ENCODE measurements at regions not wholly inside any gene's neighbourhood (a gene's known extent, or its start where the extent isn't known, plus 50 kb on each side); places are given as distances from the start of the nearest gene placed in this dataset.
"Not testable (repeated sequence)": the region's sequence is repeated elsewhere in the genome, so short reads cannot be mapped to it uniquely, and the experiment has no call there.

GRCh38 chr4:58357947-58358346 is 1247.8 kb upstream of the IGFBP7 start:
- DNase-seq: no peak

- DNase-seq: no peak
Observed at GRCh38 chr4:58325070-58325469, 1214.9 kb upstream of the IGFBP7 start.

- DNase-seq: no peak
Observed at GRCh38 chr4:58313444-58313843, 1203.3 kb upstream of the IGFBP7 start.

GRCh38 chr4:58303456-58303855 is 1193.3 kb upstream of the IGFBP7 start:
- no peak for DNase-seq

GRCh38 chr4:58301376-58301999 is 1191.3 kb upstream of the IGFBP7 start:
- DNase-seq: no peak

- no peak for DNase-seq
Observed at GRCh38 chr4:58286335-58286734, 1176.2 kb upstream of the IGFBP7 start.

GRCh38 chr4:58280928-58281327 is 1170.7 kb upstream of the IGFBP7 start:
- not testable (repeated sequence) for DNase-seq

- no peak for DNase-seq
Observed at GRCh38 chr4:58275856-58276255, 1165.7 kb upstream of the IGFBP7 start.

- DNase-seq: no peak
Observed at GRCh38 chr4:58274553-58274952, 1164.4 kb upstream of the IGFBP7 start.

GRCh38 chr4:58272311-58272710 is 1162.1 kb upstream of the IGFBP7 start:
- DNase-seq: no peak

- DNase-seq: no peak
Observed at GRCh38 chr4:58265734-58266133, 1155.5 kb upstream of the IGFBP7 start.

GRCh38 chr4:58261526-58261925 is 1151.3 kb upstream of the IGFBP7 start:
- DNase-seq: no peak

- DNase-seq: no peak
Observed at GRCh38 chr4:58254291-58254690, 1144.1 kb upstream of the IGFBP7 start.

- no peak for DNase-seq
Observed at GRCh38 chr4:58252656-58253055, 1142.5 kb upstream of the IGFBP7 start.

- no peak for DNase-seq
Observed at GRCh38 chr4:58247792-58248191, 1137.6 kb upstream of the IGFBP7 start.

GRCh38 chr4:58225460-58225859 is 1115.3 kb upstream of the IGFBP7 start:
- DNase-seq: no peak

- DNase-seq: no peak
Observed at GRCh38 chr4:58219179-58219578, 1109.0 kb upstream of the IGFBP7 start.

GRCh38 chr4:58216461-58216860 is 1106.3 kb upstream of the IGFBP7 start:
- no peak for DNase-seq

- DNase-seq: no peak
Observed at GRCh38 chr4:58214376-58214775, 1104.2 kb upstream of the IGFBP7 start.

- no peak for DNase-seq
Observed at GRCh38 chr4:58209551-58209950, 1099.4 kb upstream of the IGFBP7 start.

- no peak for DNase-seq
Observed at GRCh38 chr4:58209001-58209400, 1098.8 kb upstream of the IGFBP7 start.

GRCh38 chr4:58205446-58206235 is 1095.5 kb upstream of the IGFBP7 start:
- no peak for DNase-seq

GRCh38 chr4:58192217-58192616 is 1082.0 kb upstream of the IGFBP7 start:
- DNase-seq: no peak

GRCh38 chr4:58191109-58191508 is 1080.9 kb upstream of the IGFBP7 start:
- no peak for DNase-seq

- DNase-seq: no peak
Observed at GRCh38 chr4:58188316-58188715, 1078.1 kb upstream of the IGFBP7 start.

Measured in NCI-H1092 (cell line).